ENCODE measurements at regions not wholly inside any gene's neighbourhood (a gene's known extent, or its start where the extent isn't known, plus 50 kb on each side); places are given as distances from the start of the nearest gene placed in this dataset.
A peak's percentile ranks its signal among the peaks of the same experiment; 100 is the strongest.
"Not testable (repeated sequence)": the region's sequence is repeated elsewhere in the genome, so short reads cannot be mapped to it uniquely, and the experiment has no call there.

GRCh38 chrX:113868177-113868576 is 715.7 kb upstream of the HTR2C start:
- no peak for TF ChIP-seq POLR2A (IDR thresholded peaks at IDR 0.05; ENCODE audit: low read length)
- no peak for TF ChIP-seq GATA1 (IDR thresholded peaks at IDR 0.05; ENCODE audit: low read depth, low read length)
- peak; percentile 52 to 79 for DNase-seq

- no peak for TF ChIP-seq GATA1 (IDR thresholded peaks at IDR 0.05; ENCODE audit: low read depth, low read length)
- no peak for TF ChIP-seq POLR2A (IDR thresholded peaks at IDR 0.05; ENCODE audit: low read length)
- no peak for DNase-seq
Measured at GRCh38 chrX:113849408-113849807, 734.5 kb upstream of the HTR2C start.

- no peak for TF ChIP-seq POLR2A (IDR thresholded peaks at IDR 0.05; ENCODE audit: low read length)
- TF ChIP-seq GATA1 (IDR thresholded peaks at IDR 0.05; ENCODE audit: low read depth, low read length): no peak
- peak; percentile 1 to 32 for DNase-seq
Measured at GRCh38 chrX:113833096-113834055, 750.5 kb upstream of the HTR2C start.

- DNase-seq: no peak
- TF ChIP-seq POLR2A (IDR thresholded peaks at IDR 0.05; ENCODE audit: low read length): no peak
- no peak for TF ChIP-seq GATA1 (IDR thresholded peaks at IDR 0.05; ENCODE audit: low read depth, low read length)
Measured at GRCh38 chrX:113828470-113828869, 755.4 kb upstream of the HTR2C start.

- no peak for DNase-seq
- TF ChIP-seq POLR2A (IDR thresholded peaks at IDR 0.05; ENCODE audit: low read length) (no peak), GATA1 (IDR thresholded peaks at IDR 0.05; ENCODE audit: low read depth, low read length) (no peak)
Measured at GRCh38 chrX:113818346-113818745, 765.5 kb upstream of the HTR2C start.

GRCh38 chrX:113804819-113805218 is 779.1 kb upstream of the HTR2C start:
- TF ChIP-seq POLR2A (IDR thresholded peaks at IDR 0.05; ENCODE audit: low read length) (no peak), GATA1 (IDR thresholded peaks at IDR 0.05; ENCODE audit: low read depth, low read length) (no peak)
- DNase-seq: no peak

- no peak for DNase-seq
- no peak for TF ChIP-seq GATA1 (IDR thresholded peaks at IDR 0.05; ENCODE audit: low read depth, low read length)
- TF ChIP-seq POLR2A (IDR thresholded peaks at IDR 0.05; ENCODE audit: low read length): no peak
Measured at GRCh38 chrX:113804291-113804690, 779.6 kb upstream of the HTR2C start.

GRCh38 chrX:113802837-113803236 is 781.0 kb upstream of the HTR2C start:
- no peak for TF ChIP-seq POLR2A (IDR thresholded peaks at IDR 0.05; ENCODE audit: low read length)
- TF ChIP-seq GATA1 (IDR thresholded peaks at IDR 0.05; ENCODE audit: low read depth, low read length): no peak
- DNase-seq: no peak

- TF ChIP-seq GATA1 (IDR thresholded peaks at IDR 0.05; ENCODE audit: low read depth, low read length) (no peak), POLR2A (IDR thresholded peaks at IDR 0.05; ENCODE audit: low read length) (no peak)
- no peak for DNase-seq
Measured at GRCh38 chrX:113800955-113801354, 782.9 kb upstream of the HTR2C start.

GRCh38 chrX:113793563-113793962 is 790.3 kb upstream of the HTR2C start:
- DNase-seq: no peak
- no peak for TF ChIP-seq POLR2A (IDR thresholded peaks at IDR 0.05; ENCODE audit: low read length)
- no peak for TF ChIP-seq GATA1 (IDR thresholded peaks at IDR 0.05; ENCODE audit: low read depth, low read length)

GRCh38 chrX:113790987-113791386 is 792.9 kb upstream of the HTR2C start:
- no peak for TF ChIP-seq POLR2A (IDR thresholded peaks at IDR 0.05; ENCODE audit: low read length)
- TF ChIP-seq GATA1 (IDR thresholded peaks at IDR 0.05; ENCODE audit: low read depth, low read length): no peak
- no peak for DNase-seq

GRCh38 chrX:113784754-113785153 is 799.1 kb upstream of the HTR2C start:
- not testable (repeated sequence) for DNase-seq

- TF ChIP-seq GATA1 (IDR thresholded peaks at IDR 0.05; ENCODE audit: low read depth, low read length) (no peak), POLR2A (IDR thresholded peaks at IDR 0.05; ENCODE audit: low read length) (no peak)
Measured at GRCh38 chrX:113770806-113771205, 813.1 kb upstream of the HTR2C start.

GRCh38 chrX:113770071-113770470 is 813.8 kb upstream of the HTR2C start:
- no peak for TF ChIP-seq GATA1 (IDR thresholded peaks at IDR 0.05; ENCODE audit: low read depth, low read length)
- no peak for TF ChIP-seq POLR2A (IDR thresholded peaks at IDR 0.05; ENCODE audit: low read length)
- DNase-seq: no peak

More at GRCh38 chrX:113770806-113771205, 813.1 kb upstream of the HTR2C start:
- DNase-seq: no peak

- TF ChIP-seq GATA1 (IDR thresholded peaks at IDR 0.05; ENCODE audit: low read depth, low read length) (no peak), POLR2A (IDR thresholded peaks at IDR 0.05; ENCODE audit: low read length) (no peak)
- no peak for DNase-seq
Measured at GRCh38 chrX:113759422-113759821, 824.5 kb upstream of the HTR2C start.

All from erythroblast (primary cell).